MM.1S (cell line): ENCODE measurements at regions not wholly inside any gene's neighbourhood (a gene's known extent, or its start where the extent isn't known, plus 50 kb on each side); places are given as distances from the start of the nearest gene placed in this dataset.
"Not testable (repeated sequence)": the region's sequence is repeated elsewhere in the genome, so short reads cannot be mapped to it uniquely, and the experiment has no call there.

Experiments
- DNase-seq: peaks from one replicate; pipeline ENCODE4 v3.0.0-alpha.2; 2015
- H2AFZ ChIP-seq: fragments of 300-600 bp; sonication (generic); 2 replicates; pipeline ENCODE4 v1.6.0; 2016; ENCODE audit warnings: antibody characterized with exemption, low read length
- H3F3A ChIP-seq: fragments of 300-600 bp; sonication (generic); 2 replicates; pipeline ENCODE4 v1.6.1; 2016; ENCODE audit warnings: mild to moderate bottlenecking, antibody characterized with exemption, low read length, moderate library complexity, mixed read lengths; ENCODE audit not compliant: insufficient read depth
- H3K27ac ChIP-seq: fragments of 300-600 bp; sonication (generic); 2 replicates; pipeline ENCODE4 v1.5.1; 2016; ENCODE audit warnings: mild to moderate bottlenecking, low read length
- H3K27me3 ChIP-seq: fragments of 300-600 bp; sonication (generic); replicated peaks from 2 replicates; pipeline ENCODE4 v1.6.0; 2016; ENCODE audit warnings: low read length; ENCODE audit not compliant: insufficient read depth
- H3K36me3 ChIP-seq: fragments of 300-600 bp; sonication (generic); replicated peaks from 2 replicates; pipeline ENCODE4 v1.6.1; 2016; ENCODE audit warnings: mild to moderate bottlenecking, low read length, mixed read lengths; ENCODE audit not compliant: insufficient read depth
- H3K4me1 ChIP-seq: fragments of 300-600 bp; sonication (generic); 2 replicates; pipeline ENCODE4 v1.6.1; 2016; ENCODE audit warnings: low read length, mixed read lengths
- H3K4me2 ChIP-seq: fragments of 300-600 bp; sonication (generic); 2 replicates; pipeline ENCODE4 v1.6.0; 2016; ENCODE audit warnings: low read depth, low read length
- H3K4me3 ChIP-seq: fragments of 300-600 bp; sonication (generic); 2 replicates; pipeline ENCODE4 v1.5.1; 2016; ENCODE audit warnings: low read length, mixed read lengths
- H3K79me2 ChIP-seq: fragments of 300-600 bp; sonication (generic); 2 replicates; pipeline ENCODE4 v1.6.1; 2016; ENCODE audit warnings: mixed run types, low read length, mixed read lengths
- H3K9ac ChIP-seq: fragments of 300-600 bp; sonication (generic); 2 replicates; pipeline ENCODE4 v1.6.1; 2016; ENCODE audit warnings: low read length, mixed read lengths
- H3K9me2 ChIP-seq: fragments of 300-600 bp; sonication (generic); replicated peaks from 2 replicates; pipeline ENCODE4 v1.6.1; 2016; ENCODE audit warnings: mild to moderate bottlenecking, low read length, mixed read lengths; ENCODE audit not compliant: insufficient read depth
- H3K9me3 ChIP-seq: fragments of 300-600 bp; sonication (generic); replicated peaks from 2 replicates; pipeline ENCODE4 v1.6.1; 2016; ENCODE audit warnings: mild to moderate bottlenecking, low read length, mixed read lengths; ENCODE audit not compliant: insufficient read depth
- H4K20me1 ChIP-seq: fragments of 300-600 bp; sonication (generic); 2 replicates; pipeline ENCODE4 v1.6.1; 2016; ENCODE audit warnings: mild to moderate bottlenecking, low read length, moderate library complexity, mixed read lengths; ENCODE audit not compliant: insufficient read depth
- CTCF ChIP-seq: fragments of 300-600 bp; sonication (generic); IDR thresholded peaks from 2 replicates; pipeline ENCODE4 v1.5.1; 2016; ENCODE audit warnings: antibody characterized with exemption, low read length, mixed read lengths
- EZH2 ChIP-seq: fragments of 300-600 bp; sonication (generic); optimal IDR thresholded peaks from 2 replicates; pipeline ENCODE3; 2017; ENCODE audit warnings: low read depth, mild to moderate bottlenecking, antibody characterized with exemption, low read length, mixed read lengths
- EZH2phosphoT487 ChIP-seq: fragments of 300-600 bp; sonication (generic); IDR thresholded peaks from 2 replicates; pipeline ENCODE4 v1.6.1; 2018; ENCODE audit warnings: antibody characterized with exemption, low read length

- Histone ChIP-seq H3K9ac (no peak overlapping the region), H3K36me3 (no peaks in the 10 kb centered on the region), H4K20me1 (no peaks in the 10 kb centered on the region), H3K79me2 (no peaks in the 10 kb centered on the region), H3K4me2 (no peak overlapping the region), H3K27ac (no peak overlapping the region), H3K9me3 (no peaks in the 10 kb centered on the region), H3K4me3 (no peak overlapping the region), H3F3A (no peaks in the 10 kb centered on the region), H2AFZ (no peak overlapping the region), H3K4me1 (no peaks in the 10 kb centered on the region), H3K9me2 (no peaks in the 10 kb centered on the region), H3K27me3 (no peaks in the 10 kb centered on the region)
- DNase-seq = no peak
- TF ChIP-seq EZH2phosphoT487 = no peak
- no peak for TF ChIP-seq EZH2
- TF ChIP-seq CTCF = no peak
Observed at GRCh38 chr7:66460921-66461361, 167.7 kb upstream of the KCTD7 start.

- H4K20me1 ChIP-seq, H3K79me2 ChIP-seq, H2AFZ ChIP-seq, H3K36me3 ChIP-seq, H3K4me1 ChIP-seq, DNase-seq, H3K4me2 ChIP-seq, H3K9me3 ChIP-seq, H3K27ac ChIP-seq, H3F3A ChIP-seq, H3K9me2 ChIP-seq, H3K27me3 ChIP-seq, H3K9ac ChIP-seq, H3K4me3 ChIP-seq: not testable (repeated sequence)
Observed at GRCh38 chr7:66461397-66461796, 167.3 kb upstream of the KCTD7 start.

- not testable (repeated sequence) for H3K4me2 ChIP-seq, H3K27me3 ChIP-seq, H3K4me1 ChIP-seq, H3K9ac ChIP-seq, H3K9me3 ChIP-seq, H4K20me1 ChIP-seq, DNase-seq, H3K4me3 ChIP-seq, H3K36me3 ChIP-seq, H3F3A ChIP-seq, H3K9me2 ChIP-seq, H3K79me2 ChIP-seq, H3K27ac ChIP-seq, H2AFZ ChIP-seq
Observed at GRCh38 chr7:66462831-66463230, 165.8 kb upstream of the KCTD7 start.

- DNase-seq = no peak
- H3K27me3 ChIP-seq = no peaks in the 10 kb centered on the region
- no peak for TF ChIP-seq EZH2
- TF ChIP-seq CTCF = no peak
- no peak for TF ChIP-seq EZH2phosphoT487
- no peaks in the 10 kb centered on the region for H3K4me1 ChIP-seq
- no peaks in the 10 kb centered on the region for H3K79me2 ChIP-seq
- H3K4me2 ChIP-seq = no peak overlapping the region
- no peak overlapping the region for H3K4me3 ChIP-seq
- no peak overlapping the region for H3K27ac ChIP-seq
- no peaks in the 10 kb centered on the region for H3K36me3 ChIP-seq
- H2AFZ ChIP-seq = no peak overlapping the region
- H4K20me1 ChIP-seq = no peaks in the 10 kb centered on the region
- no peaks in the 10 kb centered on the region for H3F3A ChIP-seq
- no peak overlapping the region for H3K9ac ChIP-seq
- H3K9me2 ChIP-seq = no peaks in the 10 kb centered on the region
- no peaks in the 10 kb centered on the region for H3K9me3 ChIP-seq
Observed at GRCh38 chr7:66464059-66464458, 164.6 kb upstream of the KCTD7 start.
